Naive B cell (primary cell): ENCODE measurements at regions not wholly inside any gene's neighbourhood (a gene's known extent, or its start where the extent isn't known, plus 50 kb on each side); places are given as distances from the start of the nearest gene placed in this dataset.

Experiments
- ATAC-seq, 2 donors: fragments of 150-1000 bp; cut with Tn5 transposase; 2 replicates each; pipeline ENCODE4 v1.10.0; 2021; ENCODE audit warnings: low read depth in 2 of 2, mild to moderate bottlenecking in 2 of 2, moderate library complexity in 2 of 2
- DNase-seq: peaks from one replicate; pipeline ENCODE4 v3.0.0; 2022
- H3K27ac Mint-ChIP-seq, 6 donors: one replicate each; pipeline ENCODE4 v1.8.0; 2020 to 2022; ENCODE audit warnings: mild to moderate bottlenecking in 6 of 6, mixed read lengths in 6 of 6, moderate library complexity in 5 of 6, inconsistent platforms in 2 of 6
- H3K27me3 Mint-ChIP-seq, 3 donors: one replicate each; pipeline ENCODE4 v1.8.0; 2021 to 2022; ENCODE audit warnings: mixed read lengths in 3 of 3, mild to moderate bottlenecking in 1 of 3
- H3K36me3 Mint-ChIP-seq, 2 donors: one replicate each; pipeline ENCODE4 v1.8.0; 2020 to 2022; ENCODE audit warnings: mixed read lengths in 2 of 2, inconsistent platforms in 1 of 2, mild to moderate bottlenecking in 1 of 2
- H3K4me1 Mint-ChIP-seq, 3 donors: one replicate each; pipeline ENCODE4 v1.8.0; 2020 to 2022; ENCODE audit warnings: mixed read lengths in 3 of 3, inconsistent platforms in 1 of 3, mild to moderate bottlenecking in 1 of 3, moderate library complexity in 1 of 3
- H3K4me3 Mint-ChIP-seq, 8 donors: one replicate each; pipeline ENCODE4 v1.8.0; 2020 to 2022; ENCODE audit warnings: mild to moderate bottlenecking in 8 of 8, mixed read lengths in 8 of 8, moderate library complexity in 8 of 8, inconsistent platforms in 2 of 8
- H3K9me3 Mint-ChIP-seq, 7 donors: one replicate each; pipeline ENCODE4 v1.8.0; 2020 to 2022; ENCODE audit warnings: mixed read lengths in 7 of 7, mild to moderate bottlenecking in 5 of 7, inconsistent platforms in 2 of 7, moderate library complexity in 1 of 7

- Mint-ChIP-seq H3K9me3 (no peaks in the 10 kb centered on the region), H3K36me3 (no peaks in the 10 kb centered on the region), H3K4me1 (no peaks in the 10 kb centered on the region), H3K4me3 (no peak overlapping the region), H3K27ac (no peak overlapping the region), H3K27me3 (no peaks in the 10 kb centered on the region)
- DNase-seq (no peak), ATAC-seq (no peak)
Measured at GRCh38 chr5:164370841-164371240, 865.4 kb downstream of the MAT2B start.

GRCh38 chr5:164372892-164373291 lies 867.5 kb downstream of the MAT2B start:
- DNase-seq (no peak), ATAC-seq (no peak)
- Mint-ChIP-seq H3K36me3 (no peaks in the 10 kb centered on the region), H3K27ac (no peak overlapping the region), H3K4me3 (no peak overlapping the region), H3K27me3 (no peaks in the 10 kb centered on the region), H3K4me1 (no peaks in the 10 kb centered on the region), H3K9me3 (no peaks in the 10 kb centered on the region)

GRCh38 chr5:164373876-164374275 lies 868.5 kb downstream of the MAT2B start:
- H3K27me3 Mint-ChIP-seq = no peaks in the 10 kb centered on the region
- no peak overlapping the region for H3K27ac Mint-ChIP-seq
- H3K4me3 Mint-ChIP-seq = no peak overlapping the region
- no peaks in the 10 kb centered on the region for H3K4me1 Mint-ChIP-seq
- no peaks in the 10 kb centered on the region for H3K36me3 Mint-ChIP-seq
- ATAC-seq = no peak
- DNase-seq = no peak
- H3K9me3 Mint-ChIP-seq = peaks cover 0 to 2% (median 0%) of the 10 kb centered on the region in 7 donors

GRCh38 chr5:164375051-164375450 lies 869.6 kb downstream of the MAT2B start:
- no peaks in the 10 kb centered on the region for H3K4me1 Mint-ChIP-seq
- H3K27ac Mint-ChIP-seq = no peak overlapping the region
- ATAC-seq = no peak

GRCh38 chr5:164376843-164377242 lies 871.4 kb downstream of the MAT2B start:
- H3K4me3 Mint-ChIP-seq = no peak overlapping the region
- H3K9me3 Mint-ChIP-seq = peaks cover 0 to 9% (median 6%) of the 10 kb centered on the region in 7 donors
- DNase-seq (no peak), ATAC-seq (no peak)
- no peaks in the 10 kb centered on the region for H3K4me1 Mint-ChIP-seq
- H3K36me3 Mint-ChIP-seq = no peaks in the 10 kb centered on the region
- H3K27ac Mint-ChIP-seq = no peak overlapping the region
- H3K27me3 Mint-ChIP-seq = no peaks in the 10 kb centered on the region

More at GRCh38 chr5:164375051-164375450, 869.6 kb downstream of the MAT2B start:
- H3K27me3 Mint-ChIP-seq = no peaks in the 10 kb centered on the region
- H3K4me3 Mint-ChIP-seq = no peak overlapping the region
- H3K9me3 Mint-ChIP-seq = peaks cover 0 to 9% (median 4%) of the 10 kb centered on the region in 7 donors
- no peaks in the 10 kb centered on the region for H3K36me3 Mint-ChIP-seq
- DNase-seq = no peak

GRCh38 chr5:164377746-164378145 lies 872.3 kb downstream of the MAT2B start:
- Mint-ChIP-seq H3K27me3 (no peaks in the 10 kb centered on the region), H3K36me3 (no peaks in the 10 kb centered on the region), H3K27ac (no peak overlapping the region), H3K9me3 (peaks cover 0 to 12% (median 8%) of the 10 kb centered on the region in 7 donors), H3K4me3 (no peak overlapping the region), H3K4me1 (no peaks in the 10 kb centered on the region)
- ATAC-seq = no peak
- DNase-seq = no peak

GRCh38 chr5:164383662-164384061 lies 878.2 kb downstream of the MAT2B start:
- H3K27me3 Mint-ChIP-seq = no peaks in the 10 kb centered on the region
- no peak for ATAC-seq
- DNase-seq = no peak
- H3K9me3 Mint-ChIP-seq = peaks cover 3 to 31% (median 15%) of the 10 kb centered on the region in 7 donors
- H3K4me1 Mint-ChIP-seq = no peaks in the 10 kb centered on the region
- no peak overlapping the region for H3K4me3 Mint-ChIP-seq
- H3K36me3 Mint-ChIP-seq = no peaks in the 10 kb centered on the region
- no peak overlapping the region for H3K27ac Mint-ChIP-seq

GRCh38 chr5:164392531-164392930 lies 887.1 kb downstream of the MAT2B start:
- ATAC-seq (no peak), DNase-seq (no peak)
- peaks cover 0 to 4% (median 0%) of the 10 kb centered on the region in 7 donors for H3K9me3 Mint-ChIP-seq
- no peak overlapping the region for H3K4me3 Mint-ChIP-seq
- H3K27me3 Mint-ChIP-seq = peaks cover 0 to 4% (median 0%) of the 10 kb centered on the region in 3 donors
- H3K4me1 Mint-ChIP-seq = no peaks in the 10 kb centered on the region
- no peak overlapping the region for H3K27ac Mint-ChIP-seq
- no peaks in the 10 kb centered on the region for H3K36me3 Mint-ChIP-seq

- Mint-ChIP-seq H3K4me3 (no peak overlapping the region), H3K27ac (no peak overlapping the region), H3K9me3 (peaks cover 0 to 4% (median 0%) of the 10 kb centered on the region in 7 donors), H3K27me3 (peaks cover 0 to 10% (median 0%) of the 10 kb centered on the region in 3 donors), H3K36me3 (no peaks in the 10 kb centered on the region), H3K4me1 (no peaks in the 10 kb centered on the region)
- ATAC-seq = no peak
- no peak for DNase-seq
Measured at GRCh38 chr5:164394686-164395194, 889.3 kb downstream of the MAT2B start.

GRCh38 chr5:164412531-164412930 lies 907.1 kb downstream of the MAT2B start:
- Mint-ChIP-seq H3K9me3 (peaks cover 0 to 5% (median 0%) of the 10 kb centered on the region in 7 donors), H3K27ac (no peak overlapping the region), H3K4me1 (no peaks in the 10 kb centered on the region), H3K36me3 (no peaks in the 10 kb centered on the region), H3K27me3 (no peaks in the 10 kb centered on the region), H3K4me3 (no peak overlapping the region)
- no peak for DNase-seq
- ATAC-seq = no peak

- no peak for DNase-seq
- no peaks in the 10 kb centered on the region for H3K4me1 Mint-ChIP-seq
- no peak overlapping the region for H3K27ac Mint-ChIP-seq
- peaks cover 7 to 42% (median 26%) of the 10 kb centered on the region in 7 donors for H3K9me3 Mint-ChIP-seq
- ATAC-seq = no peak
- H3K36me3 Mint-ChIP-seq = peaks cover 0 to 12% of the 10 kb centered on the region in 2 donors
- H3K27me3 Mint-ChIP-seq = no peaks in the 10 kb centered on the region
- H3K4me3 Mint-ChIP-seq = no peak overlapping the region
Measured at GRCh38 chr5:164420161-164420560, 914.7 kb downstream of the MAT2B start.

- no peaks in the 10 kb centered on the region for H3K27me3 Mint-ChIP-seq
- no peak for DNase-seq
- peaks cover 0 to 12% of the 10 kb centered on the region in 2 donors for H3K36me3 Mint-ChIP-seq
- peaks cover 8 to 45% (median 23%) of the 10 kb centered on the region in 7 donors for H3K9me3 Mint-ChIP-seq
- no peak overlapping the region for H3K4me3 Mint-ChIP-seq
- no peaks in the 10 kb centered on the region for H3K4me1 Mint-ChIP-seq
- no peak for ATAC-seq
- no peak overlapping the region for H3K27ac Mint-ChIP-seq
Measured at GRCh38 chr5:164422400-164422799, 917.0 kb downstream of the MAT2B start.

GRCh38 chr5:164431634-164432304 lies 926.4 kb downstream of the MAT2B start:
- no peak overlapping the region for H3K27ac Mint-ChIP-seq
- H3K27me3 Mint-ChIP-seq = no peaks in the 10 kb centered on the region
- ATAC-seq (no peak), DNase-seq (no peak)
- no peaks in the 10 kb centered on the region for H3K36me3 Mint-ChIP-seq
- peaks cover 0 to 7% (median 2%) of the 10 kb centered on the region in 7 donors for H3K9me3 Mint-ChIP-seq
- H3K4me1 Mint-ChIP-seq = no peaks in the 10 kb centered on the region
- no peak overlapping the region for H3K4me3 Mint-ChIP-seq

- H3K9me3 Mint-ChIP-seq = peaks cover 0 to 3% (median 0%) of the 10 kb centered on the region in 7 donors
- H3K4me1 Mint-ChIP-seq = no peaks in the 10 kb centered on the region
- H3K27ac Mint-ChIP-seq = no peak overlapping the region
- ATAC-seq (no peak), DNase-seq (no peak)
- no peaks in the 10 kb centered on the region for H3K27me3 Mint-ChIP-seq
- H3K36me3 Mint-ChIP-seq = no peaks in the 10 kb centered on the region
- H3K4me3 Mint-ChIP-seq = no peak overlapping the region
Measured at GRCh38 chr5:164433106-164433870, 927.9 kb downstream of the MAT2B start.
